Spleen (tissue), 7 donors: ENCODE measurements at regions not wholly inside any gene's neighbourhood (a gene's known extent, or its start where the extent isn't known, plus 50 kb on each side); places are given as distances from the start of the nearest gene placed in this dataset.

ENCODE experiments used
- POLR2A ChIP-seq, 3 donors: fragments of 450-650 bp; IDR thresholded peaks; one replicate each; pipeline ENCODE4 v1.5.1; 2017; ENCODE audit warnings: antibody characterized with exemption in 3 of 3, mild to moderate bottlenecking in 1 of 3
- POLR2AphosphoS5 ChIP-seq, 3 donors: sonication (generic); formaldehyde crosslinking; IDR thresholded peaks; one replicate each; pipeline ENCODE4 v1.5.1; 2017; ENCODE audit warnings: antibody characterized with exemption in 3 of 3
- TF ChIP-seq, protein P1 (sequence below), 11 experiments: fragments of 200-600 bp in 7 of 11; fragments of 450-650 bp in 4 of 11; sonication (generic) in 4 of 11; IDR thresholded peaks in 8 of 11; conservative IDR thresholded peaks in 3 of 11; 1 replicate in 7 of 11; 2 replicates in 4 of 11; pipeline versions ENCODE4 v1.4.0 to v1.8.0; 2016 to 2021; ENCODE audit warnings: antibody characterized with exemption in 11 of 11, inconsistent platforms in 4 of 11, mild to moderate bottlenecking in 1 of 11
- donor health status: DM: no; HTN: no; CAD: no; lungs with moderate emphysema.
- donor health status: DM: no; HTN: no; CAD: no.
- donor health status: DM: no; HTN: no; CAD: no.

DNA sequence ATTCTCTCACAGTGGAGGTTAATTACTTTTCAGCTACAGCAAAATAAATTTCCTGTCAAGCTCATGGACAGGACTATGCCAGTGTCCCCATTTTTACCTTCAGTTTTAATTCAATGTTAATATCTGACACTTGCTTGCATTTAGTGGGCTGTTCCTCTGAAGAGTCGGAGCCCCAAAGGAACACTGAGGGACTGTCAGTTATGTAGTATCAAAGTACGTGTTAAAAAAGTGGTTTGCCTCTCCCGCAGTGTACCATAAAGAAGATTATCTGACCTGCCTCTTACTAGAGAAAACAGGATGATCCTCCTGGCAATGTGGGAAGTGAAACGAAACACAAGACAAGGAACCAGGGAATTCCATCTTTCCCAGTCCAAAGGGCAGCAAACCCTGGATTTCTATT, 1010.9 kb upstream of the PHF14 start:
- TF ChIP-seq POLR2A (IDR thresholded peaks at IDR 0.05) (no peak), POLR2AphosphoS5 (IDR thresholded peaks at IDR 0.05) (no peak)
- TF ChIP-seq, protein P1, sequence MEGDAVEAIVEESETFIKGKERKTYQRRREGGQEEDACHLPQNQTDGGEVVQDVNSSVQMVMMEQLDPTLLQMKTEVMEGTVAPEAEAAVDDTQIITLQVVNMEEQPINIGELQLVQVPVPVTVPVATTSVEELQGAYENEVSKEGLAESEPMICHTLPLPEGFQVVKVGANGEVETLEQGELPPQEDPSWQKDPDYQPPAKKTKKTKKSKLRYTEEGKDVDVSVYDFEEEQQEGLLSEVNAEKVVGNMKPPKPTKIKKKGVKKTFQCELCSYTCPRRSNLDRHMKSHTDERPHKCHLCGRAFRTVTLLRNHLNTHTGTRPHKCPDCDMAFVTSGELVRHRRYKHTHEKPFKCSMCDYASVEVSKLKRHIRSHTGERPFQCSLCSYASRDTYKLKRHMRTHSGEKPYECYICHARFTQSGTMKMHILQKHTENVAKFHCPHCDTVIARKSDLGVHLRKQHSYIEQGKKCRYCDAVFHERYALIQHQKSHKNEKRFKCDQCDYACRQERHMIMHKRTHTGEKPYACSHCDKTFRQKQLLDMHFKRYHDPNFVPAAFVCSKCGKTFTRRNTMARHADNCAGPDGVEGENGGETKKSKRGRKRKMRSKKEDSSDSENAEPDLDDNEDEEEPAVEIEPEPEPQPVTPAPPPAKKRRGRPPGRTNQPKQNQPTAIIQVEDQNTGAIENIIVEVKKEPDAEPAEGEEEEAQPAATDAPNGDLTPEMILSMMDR (IDR thresholded peaks at IDR 0.05 in 8 of 11, conservative IDR thresholded peaks at IDR 0.05 in 3 of 11): no peak
